Activated T-cell treated with anti-CD3 and anti-CD28 coated beads, Interleukin-2, amount 50 U/mL, for 24 hours (primary cell): ENCODE measurements at regions not wholly inside any gene's neighbourhood (a gene's known extent, or its start where the extent isn't known, plus 50 kb on each side); places are given as distances from the start of the nearest gene placed in this dataset.
A peak's percentile ranks its signal among the peaks of the same experiment; 100 is the strongest.

ENCODE experiments used
- DNase-seq: peaks from one replicate; pipeline ENCODE4 v3.0.0-alpha.2; 2020
- H3K27ac Mint-ChIP-seq: 2 replicates; pipeline ENCODE4 v1.8.0; 2020; ENCODE audit warnings: mild to moderate bottlenecking, mixed read lengths
- H3K27me3 Mint-ChIP-seq: 2 replicates; pipeline ENCODE4 v1.8.0; 2020; ENCODE audit warnings: mixed read lengths
- H3K36me3 Mint-ChIP-seq: 2 replicates; pipeline ENCODE4 v1.8.0; 2020; ENCODE audit warnings: low read depth, mixed read lengths
- H3K4me1 Mint-ChIP-seq: 2 replicates; pipeline ENCODE4 v1.8.0; 2020; ENCODE audit warnings: low read depth, mixed read lengths
- H3K4me3 Mint-ChIP-seq: 2 replicates; pipeline ENCODE4 v1.8.0; 2020; ENCODE audit warnings: mild to moderate bottlenecking, moderate library complexity, mixed read lengths
- H3K9me3 Mint-ChIP-seq: 2 replicates; pipeline ENCODE4 v1.8.0; 2020; ENCODE audit warnings: mixed read lengths

- no peaks in the 10 kb centered on the region for H3K36me3 Mint-ChIP-seq
- no peak overlapping the region for H3K4me3 Mint-ChIP-seq
- H3K27ac Mint-ChIP-seq = no peak overlapping the region
- no peaks in the 10 kb centered on the region for H3K9me3 Mint-ChIP-seq
- H3K4me1 Mint-ChIP-seq = peaks cover 2% of the 10 kb centered on the region
- H3K27me3 Mint-ChIP-seq = no peaks in the 10 kb centered on the region
- no peak for DNase-seq
Measured at GRCh38 chr2:47276061-47276460, 93.0 kb upstream of the EPCAM start.

- Mint-ChIP-seq H3K27ac (no peak overlapping the region), H3K36me3 (no peaks in the 10 kb centered on the region), H3K27me3 (no peaks in the 10 kb centered on the region), H3K4me3 (no peak overlapping the region), H3K9me3 (no peaks in the 10 kb centered on the region), H3K4me1 (peaks cover 2% of the 10 kb centered on the region)
- no peak for DNase-seq
Measured at GRCh38 chr2:47274054-47274782, 94.9 kb upstream of the EPCAM start.

- Mint-ChIP-seq H3K27ac (no peak overlapping the region), H3K27me3 (no peaks in the 10 kb centered on the region)
Measured at GRCh38 chr2:47272905-47273758, 96.0 kb upstream of the EPCAM start.

GRCh38 chr2:47272031-47272864 is 95.9 kb upstream of the CALM2 start:
- H3K27ac Mint-ChIP-seq = no peak overlapping the region

More at GRCh38 chr2:47272905-47273758, 96.0 kb upstream of the EPCAM start:
- DNase-seq = no peak
- H3K4me3 Mint-ChIP-seq = no peak overlapping the region
- peaks cover 2% of the 10 kb centered on the region for H3K4me1 Mint-ChIP-seq
- no peaks in the 10 kb centered on the region for H3K9me3 Mint-ChIP-seq
- H3K36me3 Mint-ChIP-seq = no peaks in the 10 kb centered on the region

GRCh38 chr2:47271054-47272000 is 95.0 kb upstream of the CALM2 start:
- peaks cover 2% of the 10 kb centered on the region for H3K4me1 Mint-ChIP-seq
- H3K9me3 Mint-ChIP-seq = no peaks in the 10 kb centered on the region
- H3K36me3 Mint-ChIP-seq = no peaks in the 10 kb centered on the region
- no peak overlapping the region for H3K4me3 Mint-ChIP-seq
- DNase-seq = no peak
- H3K27me3 Mint-ChIP-seq = no peaks in the 10 kb centered on the region
- no peak overlapping the region for H3K27ac Mint-ChIP-seq

More at GRCh38 chr2:47272031-47272864, 95.9 kb upstream of the CALM2 start:
- H3K9me3 Mint-ChIP-seq = no peaks in the 10 kb centered on the region
- peak; percentile 79 for DNase-seq
- peak overlapping the region; percentile 63 for H3K4me3 Mint-ChIP-seq
- H3K27me3 Mint-ChIP-seq = no peaks in the 10 kb centered on the region
- H3K4me1 Mint-ChIP-seq = peaks cover 2% of the 10 kb centered on the region
- H3K36me3 Mint-ChIP-seq = no peaks in the 10 kb centered on the region

- Mint-ChIP-seq H3K27ac (no peak overlapping the region), H3K36me3 (no peaks in the 10 kb centered on the region), H3K9me3 (no peaks in the 10 kb centered on the region), H3K27me3 (no peaks in the 10 kb centered on the region), H3K4me3 (no peak overlapping the region), H3K4me1 (peaks cover 2% of the 10 kb centered on the region)
- no peak for DNase-seq
Measured at GRCh38 chr2:47270421-47270820, 94.1 kb upstream of the CALM2 start.

- no peak overlapping the region for H3K27ac Mint-ChIP-seq
- H3K4me3 Mint-ChIP-seq = no peak overlapping the region
- H3K9me3 Mint-ChIP-seq = no peaks in the 10 kb centered on the region
- peaks cover 2% of the 10 kb centered on the region for H3K4me1 Mint-ChIP-seq
- no peaks in the 10 kb centered on the region for H3K27me3 Mint-ChIP-seq
- H3K36me3 Mint-ChIP-seq = no peaks in the 10 kb centered on the region
- no peak for DNase-seq
Measured at GRCh38 chr2:47269316-47270232, 93.3 kb upstream of the CALM2 start.

GRCh38 chr2:47267711-47268086 is 91.4 kb upstream of the CALM2 start:
- Mint-ChIP-seq H3K9me3 (no peaks in the 10 kb centered on the region), H3K4me1 (peaks cover 2% of the 10 kb centered on the region), H3K27me3 (no peaks in the 10 kb centered on the region), H3K27ac (no peak overlapping the region), H3K36me3 (no peaks in the 10 kb centered on the region), H3K4me3 (no peak overlapping the region)
- no peak for DNase-seq

- Mint-ChIP-seq H3K36me3 (no peaks in the 10 kb centered on the region), H3K4me1 (no peaks in the 10 kb centered on the region), H3K27me3 (no peaks in the 10 kb centered on the region), H3K9me3 (no peaks in the 10 kb centered on the region), H3K27ac (no peak overlapping the region), H3K4me3 (no peak overlapping the region)
- no peak for DNase-seq
Measured at GRCh38 chr2:47266939-47267710, 90.8 kb upstream of the CALM2 start.

GRCh38 chr2:47265751-47266231 is 89.5 kb upstream of the CALM2 start:
- Mint-ChIP-seq H3K4me1 (no peaks in the 10 kb centered on the region), H3K4me3 (no peak overlapping the region), H3K36me3 (no peaks in the 10 kb centered on the region), H3K9me3 (no peaks in the 10 kb centered on the region), H3K27me3 (no peaks in the 10 kb centered on the region), H3K27ac (no peak overlapping the region)
- no peak for DNase-seq

- no peak overlapping the region for H3K4me3 Mint-ChIP-seq
- no peaks in the 10 kb centered on the region for H3K9me3 Mint-ChIP-seq
- H3K36me3 Mint-ChIP-seq = no peaks in the 10 kb centered on the region
- H3K4me1 Mint-ChIP-seq = no peaks in the 10 kb centered on the region
- no peaks in the 10 kb centered on the region for H3K27me3 Mint-ChIP-seq
- H3K27ac Mint-ChIP-seq = no peak overlapping the region
- no peak for DNase-seq
Measured at GRCh38 chr2:47265158-47265557, 88.8 kb upstream of the CALM2 start.

- DNase-seq = no peak
- Mint-ChIP-seq H3K36me3 (no peaks in the 10 kb centered on the region), H3K27ac (no peak overlapping the region), H3K9me3 (no peaks in the 10 kb centered on the region), H3K4me3 (no peak overlapping the region), H3K4me1 (no peaks in the 10 kb centered on the region), H3K27me3 (no peaks in the 10 kb centered on the region)
Measured at GRCh38 chr2:47264686-47265085, 88.4 kb upstream of the CALM2 start.
